ENCODE measurements at regions not wholly inside any gene's neighbourhood (a gene's known extent, or its start where the extent isn't known, plus 50 kb on each side); places are given as distances from the start of the nearest gene placed in this dataset.

DNA sequence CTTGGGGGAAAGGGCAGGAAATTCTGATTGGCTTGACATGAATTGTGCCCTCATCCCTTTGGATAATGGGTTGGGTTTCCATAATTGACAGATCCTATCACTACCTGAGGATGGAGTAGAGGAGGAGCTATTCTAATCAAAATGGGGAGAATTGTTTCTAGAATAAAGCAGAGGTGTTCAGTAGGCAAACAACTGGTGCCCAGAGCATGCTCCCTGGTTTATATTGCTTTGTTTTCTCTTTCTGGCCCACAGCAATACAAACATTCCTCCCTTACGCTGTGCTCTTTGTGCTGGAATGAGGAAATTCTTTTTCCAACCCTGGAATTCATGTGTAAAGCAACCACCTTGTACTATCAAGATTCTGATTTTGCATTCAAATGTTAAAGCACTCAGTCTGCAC, 147.4 kb downstream of the RASSF9 start:
- TF ChIP-seq, protein P1, sequence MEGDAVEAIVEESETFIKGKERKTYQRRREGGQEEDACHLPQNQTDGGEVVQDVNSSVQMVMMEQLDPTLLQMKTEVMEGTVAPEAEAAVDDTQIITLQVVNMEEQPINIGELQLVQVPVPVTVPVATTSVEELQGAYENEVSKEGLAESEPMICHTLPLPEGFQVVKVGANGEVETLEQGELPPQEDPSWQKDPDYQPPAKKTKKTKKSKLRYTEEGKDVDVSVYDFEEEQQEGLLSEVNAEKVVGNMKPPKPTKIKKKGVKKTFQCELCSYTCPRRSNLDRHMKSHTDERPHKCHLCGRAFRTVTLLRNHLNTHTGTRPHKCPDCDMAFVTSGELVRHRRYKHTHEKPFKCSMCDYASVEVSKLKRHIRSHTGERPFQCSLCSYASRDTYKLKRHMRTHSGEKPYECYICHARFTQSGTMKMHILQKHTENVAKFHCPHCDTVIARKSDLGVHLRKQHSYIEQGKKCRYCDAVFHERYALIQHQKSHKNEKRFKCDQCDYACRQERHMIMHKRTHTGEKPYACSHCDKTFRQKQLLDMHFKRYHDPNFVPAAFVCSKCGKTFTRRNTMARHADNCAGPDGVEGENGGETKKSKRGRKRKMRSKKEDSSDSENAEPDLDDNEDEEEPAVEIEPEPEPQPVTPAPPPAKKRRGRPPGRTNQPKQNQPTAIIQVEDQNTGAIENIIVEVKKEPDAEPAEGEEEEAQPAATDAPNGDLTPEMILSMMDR (IDR thresholded peaks at IDR 0.05; ENCODE audit: poor library complexity): no peak
- no peak for TF ChIP-seq EZH2 (IDR thresholded peaks at IDR 0.05; ENCODE audit: borderline replicate concordance)
